ENCODE measurements at regions not wholly inside any gene's neighbourhood (a gene's known extent, or its start where the extent isn't known, plus 50 kb on each side); places are given as distances from the start of the nearest gene placed in this dataset.

DNA sequence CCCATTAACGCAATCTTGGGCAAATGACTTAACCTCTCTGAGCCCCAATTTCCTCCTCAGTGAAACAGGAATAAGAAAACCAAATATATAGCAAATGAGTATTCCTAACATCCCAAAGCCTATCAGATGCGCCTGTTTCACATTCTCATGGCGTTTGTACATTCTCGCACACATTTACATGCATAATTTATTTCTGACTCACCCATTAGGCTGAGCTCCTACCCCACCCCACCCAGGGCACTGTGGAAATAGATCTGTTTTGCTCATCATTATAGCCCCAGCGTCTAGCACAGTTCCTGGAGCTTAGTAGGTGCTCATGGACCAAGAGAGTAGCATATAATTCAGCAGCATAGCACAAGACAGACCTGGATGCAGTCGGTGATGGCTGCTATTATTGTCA is 146.1 kb upstream of the VANGL1 start:
- TF ChIP-seq CTCF (conservative IDR thresholded peaks at IDR 0.05) (no peak), ZFX (IDR thresholded peaks at IDR 0.05) (no peak)

Data from C4-2B (cell line).